ENCODE measurements at regions not wholly inside any gene's neighbourhood (a gene's known extent, or its start where the extent isn't known, plus 50 kb on each side); places are given as distances from the start of the nearest gene placed in this dataset.

- no peak for TF ChIP-seq CTCF (IDR thresholded peaks at IDR 0.05 in 4 of 5, conservative IDR thresholded peaks at IDR 0.05 in 1 of 5)
- no peak for TF ChIP-seq POLR2A (IDR thresholded peaks at IDR 0.05)
These were observed 834.1 kb upstream of the SLITRK6 start for GRCh38 chr13:86633346-86633745.

Measured in gastrocnemius medialis (tissue), 4 donors.